SK-N-SH (cell line): ENCODE measurements at regions not wholly inside any gene's neighbourhood (a gene's known extent, or its start where the extent isn't known, plus 50 kb on each side); places are given as distances from the start of the nearest gene placed in this dataset.

Experiments
- CTCF ChIA-PET: fragments of 300-600, 350-600 bp; formaldehyde crosslinking; extraction: SDS; loops from one replicate; lab custom pipeline; 2021; lab: Yijun Ruan, JAX
- POLR2A ChIA-PET: fragments of 350-600 bp; sonication (Branson Sonifier 250); formaldehyde crosslinking; extraction: SDS; loops from one replicate; lab custom pipeline; 2020; ENCODE audit warnings: antibody characterized with exemption, inconsistent platforms; lab: Yijun Ruan, JAX
- DNase-seq: peaks from one replicate; pipeline ENCODE4 v3.0.0; 2012
- H2AFZ ChIP-seq: fragments of 200-600 bp; sonication (generic); 2 replicates; pipeline ENCODE4 v1.8.1; 2016; ENCODE audit warnings: antibody characterized with exemption, mild to moderate bottlenecking, low read depth
- H3F3A ChIP-seq: fragments of 200-600 bp; sonication (generic); replicated peaks from 2 replicates; pipeline ENCODE3; 2016; ENCODE audit warnings: antibody characterized with exemption, mild to moderate bottlenecking; ENCODE audit not compliant: insufficient read depth
- H3K27ac ChIP-seq, 2 experiments: fragments of 200-500 bp in 1 of 2; fragments of 200-600 bp in 1 of 2; sonication (Bioruptor generic) in 1 of 2; sonication (generic), shearing (Covaris generic) in 1 of 2; 2 replicates each; pipeline versions ENCODE4 v1.5.1 to v1.6.1; 2014 to 2016; ENCODE audit warnings: low read depth in 2 of 2, inconsistent platforms in 1 of 2, low read length in 1 of 2, mild to moderate bottlenecking in 1 of 2, mixed read lengths in 1 of 2
- H3K27me3 ChIP-seq: fragments of 200-600 bp; sonication (generic), shearing (Covaris generic); 2 replicates; pipeline ENCODE4 v1.6.1; 2016; ENCODE audit warnings: mixed run types; ENCODE audit not compliant: insufficient read depth
- H3K36me3 ChIP-seq, 2 experiments: fragments of 200-500 bp in 1 of 2; fragments of 200-600 bp in 1 of 2; sonication (Bioruptor generic) in 1 of 2; sonication (generic) in 1 of 2; replicated peaks in 1 of 2; 2 replicates each; pipeline versions ENCODE3 to v1.5.1; 2014 to 2016; ENCODE audit warnings: low read length in 1 of 2, mild to moderate bottlenecking in 1 of 2; ENCODE audit not compliant: insufficient read depth in 2 of 2, control insufficient read depth in 1 of 2
- H3K4me1 ChIP-seq, 2 experiments: fragments of 200-500 bp in 1 of 2; fragments of 200-600 bp in 1 of 2; sonication (Bioruptor generic) in 1 of 2; sonication (generic), shearing (Covaris generic) in 1 of 2; 2 replicates each; pipeline versions ENCODE4 v1.5.1 to v1.6.1; 2014 to 2016; ENCODE audit warnings: low read depth in 1 of 2, low read length in 1 of 2, mixed run types in 1 of 2; ENCODE audit not compliant: insufficient read depth in 2 of 2, control insufficient read depth in 1 of 2
- H3K4me2 ChIP-seq: fragments of 200-600 bp; sonication (generic), shearing (Covaris generic); 2 replicates; pipeline ENCODE4 v1.6.1; 2017; ENCODE audit warnings: mixed run types
- H3K4me3 ChIP-seq, 2 experiments: fragments of 200-500 bp in 1 of 2; fragments of 200-600 bp in 1 of 2; sonication (Bioruptor generic) in 1 of 2; sonication (generic), shearing (Covaris generic) in 1 of 2; 2 replicates each; pipeline versions ENCODE4 v1.5.1 to v1.8.1; 2014 to 2016; ENCODE audit warnings: low read depth in 2 of 2, inconsistent platforms in 1 of 2, low read length in 1 of 2, mild to moderate bottlenecking in 1 of 2, mixed read lengths in 1 of 2, moderate library complexity in 1 of 2
- H3K79me2 ChIP-seq: fragments of 200-600 bp; sonication (generic); 2 replicates; pipeline ENCODE4 v1.8.1; 2017; ENCODE audit warnings: mild to moderate bottlenecking; ENCODE audit not compliant: insufficient read depth
- H3K9ac ChIP-seq: fragments of 200-600 bp; sonication (generic); 2 replicates; pipeline ENCODE4 v1.6.1; 2017; ENCODE audit warnings: mixed run types
- H3K9me2 ChIP-seq: fragments of 200-600 bp; sonication (generic); 2 replicates; pipeline ENCODE4 v1.6.1; 2017; ENCODE audit warnings: mixed run types
- H3K9me3 ChIP-seq: fragments of 200-600 bp; sonication (generic); 2 replicates; pipeline ENCODE4 v1.6.1; 2017; ENCODE audit warnings: mixed run types, mild to moderate bottlenecking, moderate library complexity
- H4K20me1 ChIP-seq: fragments of 200-600 bp; sonication (generic); 2 replicates; pipeline ENCODE4 v1.6.1; 2017; ENCODE audit warnings: mild to moderate bottlenecking, mixed run types; ENCODE audit not compliant: insufficient read depth
- CTCF ChIP-seq: fragments of 200-600 bp; sonication (generic); IDR thresholded peaks from 2 replicates; pipeline ENCODE4 v1.6.1; 2017; ENCODE audit warnings: antibody characterized with exemption, mild to moderate bottlenecking, moderate library complexity
- ELF1 ChIP-seq: IDR thresholded peaks from 2 replicates; pipeline ENCODE4 v1.4.0; 2012
- EP300 ChIP-seq, 2 experiments: IDR thresholded peaks; 2 replicates each; pipeline versions ENCODE4 v1.4.0 to v1.6.1; 2012; ENCODE audit warnings: borderline replicate concordance in 1 of 2, low read depth in 1 of 2, low read length in 1 of 2
- GABPA ChIP-seq: IDR thresholded peaks from 2 replicates; pipeline ENCODE4 v1.4.0; 2012; ENCODE audit warnings: low read depth, mild to moderate bottlenecking
- JUND ChIP-seq: IDR thresholded peaks from 2 replicates; pipeline ENCODE4 v1.4.0; 2012
- MXI1 ChIP-seq: IDR thresholded peaks from 2 replicates; pipeline ENCODE4 v1.6.1; 2012; ENCODE audit warnings: mild to moderate bottlenecking, low read depth, low read length, improper control_type of control experiment
- NFIC ChIP-seq: IDR thresholded peaks from 2 replicates; pipeline ENCODE4 v1.4.0; 2012; ENCODE audit warnings: borderline replicate concordance
- NRF1 ChIP-seq: IDR thresholded peaks from 2 replicates; pipeline ENCODE4 v1.6.1; 2012; ENCODE audit warnings: low read depth, mild to moderate bottlenecking, low read length
- PBX3 ChIP-seq: IDR thresholded peaks from 2 replicates; pipeline ENCODE4; 2012
- RCOR1 ChIP-seq: fragments of 150-350 bp; IDR thresholded peaks from 2 replicates; pipeline ENCODE4 v1.6.1; 2017; ENCODE audit warnings: antibody characterized with exemption, low read length
- REST ChIP-seq: IDR thresholded peaks from 2 replicates; pipeline ENCODE4 v1.6.1; 2012; ENCODE audit warnings: mild to moderate bottlenecking, low read depth, low read length, moderate library complexity
- RFX5 ChIP-seq: IDR thresholded peaks from 2 replicates; pipeline ENCODE4 v1.6.1; 2012; ENCODE audit warnings: mild to moderate bottlenecking, improper control_type of control experiment, low read length
- RXRA ChIP-seq: IDR thresholded peaks from 2 replicates; pipeline ENCODE4 v1.4.0; 2012; ENCODE audit warnings: low read depth, mild to moderate bottlenecking, borderline replicate concordance
- SIN3A ChIP-seq: IDR thresholded peaks from 2 replicates; pipeline ENCODE4 v1.6.1; 2012; ENCODE audit warnings: low read depth, mild to moderate bottlenecking, low read length, moderate library complexity, borderline replicate concordance
- USF2 ChIP-seq: fragments of 150-350 bp; IDR thresholded peaks from 2 replicates; pipeline ENCODE4 v1.6.1; 2017; ENCODE audit warnings: antibody characterized with exemption, low read length, low read depth, borderline replicate concordance

GRCh38 chr5:116751684-116752083, 177.1 kb upstream of the SEMA6A start:
- Histone ChIP-seq H3K4me1 (no peaks in the 10 kb centered on the region), H3K9ac (no peak overlapping the region), H3K27ac (no peak overlapping the region), H3K27me3 (no peaks in the 10 kb centered on the region), H3K4me3 (no peak overlapping the region), H3K79me2 (no peaks in the 10 kb centered on the region), H3K9me2 (no peaks in the 10 kb centered on the region), H4K20me1 (no peaks in the 10 kb centered on the region), H3K4me2 (no peak overlapping the region), H3K36me3 (no peaks in the 10 kb centered on the region), H3K9me3 (no peaks in the 10 kb centered on the region), H3F3A (no peaks in the 10 kb centered on the region), H2AFZ (no peak overlapping the region)
- ChIA-PET CTCF (interaction anchor here (1.0 to 1.5 kb wide), 3 partner anchors 8 to 22 kb away, joined by 3 read pairs; no protein-coding TSS in a partner anchor), POLR2A (no interaction called here)
- DNase-seq: no peak
- TF ChIP-seq PBX3 (no peak), SIN3A (no peak), JUND (no peak), RFX5 (no peak), USF2 (no peak), NRF1 (no peak), GABPA (no peak), ELF1 (no peak), RXRA (no peak), REST (no peak), RCOR1 (no peak), MXI1 (no peak), NFIC (no peak), EP300 (IDR thresholded peaks at IDR 0.05; ENCODE audit: borderline replicate concordance in 1 of 2, low read depth in 1 of 2, low read length in 1 of 2) (no peak), CTCF (no peak)
